ENCODE measurements at regions not wholly inside any gene's neighbourhood (a gene's known extent, or its start where the extent isn't known, plus 50 kb on each side); places are given as distances from the start of the nearest gene placed in this dataset.
A peak's percentile ranks its signal among the peaks of the same experiment; 100 is the strongest.

DNA sequence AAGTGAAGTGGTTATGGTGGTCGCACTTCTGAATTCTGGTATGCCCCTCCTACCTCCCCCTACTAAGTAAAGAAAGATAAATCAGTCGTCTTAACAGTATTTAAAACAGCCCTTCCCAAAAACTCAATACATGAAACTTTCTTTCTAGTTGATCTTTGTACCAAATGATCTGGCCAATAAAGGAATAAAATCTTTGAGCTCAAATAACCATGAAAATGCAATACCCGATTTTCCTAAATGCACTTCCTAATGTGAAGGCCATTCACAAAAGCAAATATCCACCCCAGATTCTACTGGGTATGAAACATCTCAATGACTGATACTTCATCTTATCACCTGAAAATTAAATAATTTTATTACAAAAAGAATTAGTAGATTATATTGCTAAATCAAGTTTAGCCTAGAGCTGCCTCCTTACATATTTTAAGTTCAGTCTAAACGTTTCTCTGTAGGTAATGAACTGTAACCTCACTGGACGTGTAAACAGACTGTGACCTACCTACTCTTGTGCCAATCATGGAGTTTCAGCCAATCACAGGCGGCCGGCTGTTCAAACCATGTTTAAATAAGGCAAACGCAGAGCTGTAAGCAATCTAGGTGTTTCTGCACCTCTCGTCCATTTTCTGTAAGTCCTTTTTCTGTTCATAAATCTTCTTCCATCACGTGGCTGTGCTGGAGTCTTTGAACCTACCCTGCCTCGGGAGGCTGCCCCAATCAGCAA lies 146.9 kb upstream of the AKR1E2 start:
- TF ChIP-seq, protein P1, sequence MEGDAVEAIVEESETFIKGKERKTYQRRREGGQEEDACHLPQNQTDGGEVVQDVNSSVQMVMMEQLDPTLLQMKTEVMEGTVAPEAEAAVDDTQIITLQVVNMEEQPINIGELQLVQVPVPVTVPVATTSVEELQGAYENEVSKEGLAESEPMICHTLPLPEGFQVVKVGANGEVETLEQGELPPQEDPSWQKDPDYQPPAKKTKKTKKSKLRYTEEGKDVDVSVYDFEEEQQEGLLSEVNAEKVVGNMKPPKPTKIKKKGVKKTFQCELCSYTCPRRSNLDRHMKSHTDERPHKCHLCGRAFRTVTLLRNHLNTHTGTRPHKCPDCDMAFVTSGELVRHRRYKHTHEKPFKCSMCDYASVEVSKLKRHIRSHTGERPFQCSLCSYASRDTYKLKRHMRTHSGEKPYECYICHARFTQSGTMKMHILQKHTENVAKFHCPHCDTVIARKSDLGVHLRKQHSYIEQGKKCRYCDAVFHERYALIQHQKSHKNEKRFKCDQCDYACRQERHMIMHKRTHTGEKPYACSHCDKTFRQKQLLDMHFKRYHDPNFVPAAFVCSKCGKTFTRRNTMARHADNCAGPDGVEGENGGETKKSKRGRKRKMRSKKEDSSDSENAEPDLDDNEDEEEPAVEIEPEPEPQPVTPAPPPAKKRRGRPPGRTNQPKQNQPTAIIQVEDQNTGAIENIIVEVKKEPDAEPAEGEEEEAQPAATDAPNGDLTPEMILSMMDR (IDR thresholded peaks at IDR 0.05) = no peak
- Histone ChIP-seq H3K4me3 (no peak overlapping the region), H3K4me1 (peaks cover 17 to 19% (median 18%) of the 10 kb centered on the region in 3 donors), H3K36me3 (no peaks in the 10 kb centered on the region), H3K27ac (peak overlapping the region in 2 of 4 donors; percentile 48 to 61), H3K9me3 (no peaks in the 10 kb centered on the region), H3K27me3 (no peaks in the 10 kb centered on the region)
- ATAC-seq (no peak), FAIRE-seq (no peak), DNase-seq (no peak)
- 62 to 68% methylated on average over 11 of the region's 11 CpGs for WGBS, 2 donors
- intact Hi-C loops (cut with DNase I) = no loop called here

DNA sequence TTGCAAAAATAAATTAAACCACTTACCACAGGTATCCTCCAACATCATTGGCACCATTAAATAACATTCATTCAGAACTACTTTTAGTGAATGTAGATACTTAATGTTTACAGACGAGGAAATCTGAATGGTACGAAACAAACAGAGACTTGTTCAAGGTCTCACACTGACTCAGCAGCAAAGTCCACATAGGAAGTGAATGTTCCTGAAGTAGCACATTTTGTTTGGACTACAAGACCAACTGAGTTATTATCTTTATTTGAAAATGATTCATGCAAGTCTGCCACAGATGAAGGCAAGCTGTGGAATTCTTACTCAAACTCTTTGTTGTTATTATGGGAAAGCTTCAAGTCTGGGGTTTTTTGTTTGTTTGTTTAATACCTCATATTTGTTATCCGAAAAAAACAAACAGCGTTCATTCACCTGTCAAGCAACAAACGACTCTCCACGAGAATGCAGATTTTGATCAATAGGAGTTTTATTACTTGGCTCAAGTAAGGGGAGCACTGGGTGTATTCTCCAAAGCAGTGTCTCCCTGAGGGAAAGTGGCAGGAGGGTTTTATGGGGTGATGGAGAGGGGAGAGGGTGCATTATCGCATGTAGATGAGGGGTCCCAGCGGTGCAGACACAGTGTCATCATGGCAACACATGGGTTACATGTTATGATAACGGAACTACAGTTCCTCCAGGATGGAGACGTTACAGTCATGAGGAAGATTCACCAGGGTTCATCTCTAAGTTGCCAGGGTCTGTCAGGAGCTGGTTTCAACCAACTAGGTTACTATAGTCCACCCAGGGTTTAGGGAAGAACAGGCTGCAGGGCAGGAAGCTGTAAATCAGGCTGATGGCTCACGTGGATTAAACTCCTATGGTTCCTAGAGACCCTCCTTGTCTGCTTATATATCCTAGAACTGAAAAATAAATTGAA lies 147.7 kb upstream of the AKR1E2 start:
- ATAC-seq (peak; percentile 90 to 93 (median 91)), DNase-seq (peak in 1 of 6 donors; percentile 32), FAIRE-seq (peak; percentile 92)
- Histone ChIP-seq H3K4me3 (no peak overlapping the region), H3K27me3 (peaks cover 0 to 1% (median 0%) of the 10 kb centered on the region in 4 donors), H3K27ac (peak overlapping the region in 3 of 4 donors; percentile 48 to 61 (median 56)), H3K9me3 (no peaks in the 10 kb centered on the region), H3K4me1 (peaks cover 17 to 19% (median 18%) of the 10 kb centered on the region in 3 donors), H3K36me3 (no peaks in the 10 kb centered on the region)
- TF ChIP-seq, protein P1 (IDR thresholded peaks at IDR 0.05) = no peak
- 47 to 48% methylated on average over 11 of the region's 11 CpGs for WGBS, 2 donors
- intact Hi-C loops (cut with DNase I) = no loop called here

DNA sequence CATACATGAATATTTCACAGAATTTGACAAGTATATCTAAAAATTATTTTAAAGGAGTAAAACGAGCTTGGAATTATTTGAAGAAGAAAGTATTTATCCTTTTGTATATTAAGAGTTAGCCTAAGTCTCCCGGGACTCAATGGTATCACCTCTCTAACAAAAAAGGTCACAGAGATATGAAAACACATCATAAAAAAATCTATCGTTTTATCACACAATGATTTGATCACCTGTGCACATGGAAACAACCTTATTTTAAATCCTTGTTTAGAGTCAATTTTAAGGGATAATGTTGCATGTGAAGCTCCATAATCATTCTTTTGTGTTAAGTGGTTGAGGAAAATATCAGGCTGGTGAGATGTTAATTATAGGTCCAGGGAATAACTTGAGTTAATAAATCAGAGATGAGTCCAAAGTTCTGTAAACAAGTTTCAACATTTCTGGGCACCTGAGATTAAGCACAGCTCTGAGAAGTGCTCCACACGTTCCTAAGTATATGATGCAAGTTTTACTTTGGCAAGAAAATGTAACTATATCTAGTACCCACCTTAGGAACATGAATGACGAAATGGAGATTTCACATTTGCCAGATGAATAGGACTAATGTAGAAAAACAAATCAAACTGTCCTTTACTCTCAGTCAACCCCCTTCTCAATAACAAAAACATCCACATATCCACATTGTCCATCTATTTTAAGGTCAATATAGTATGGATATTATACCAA lies 148.5 kb upstream of the AKR1E2 start:
- no peaks in the 10 kb centered on the region for H3K36me3 ChIP-seq
- no peaks in the 10 kb centered on the region for H3K9me3 ChIP-seq
- H3K27me3 ChIP-seq = peaks cover 0 to 9% (median 0%) of the 10 kb centered on the region in 4 donors
- no peak for FAIRE-seq
- ATAC-seq = peak; percentile 89 to 93 (median 90)
- 23 to 25% methylated on average over 5 of the region's 5 CpGs for WGBS, 2 donors
- TF ChIP-seq, protein P1 (IDR thresholded peaks at IDR 0.05) = no peak
- H3K4me1 ChIP-seq = peaks cover 17 to 19% (median 18%) of the 10 kb centered on the region in 3 donors
- intact Hi-C loops (cut with DNase I) = no loop called here
- peak overlapping the region in 3 of 4 donors; percentile 48 to 61 (median 56) for H3K27ac ChIP-seq
- H3K4me3 ChIP-seq = no peak overlapping the region
- DNase-seq = no peak

DNA sequence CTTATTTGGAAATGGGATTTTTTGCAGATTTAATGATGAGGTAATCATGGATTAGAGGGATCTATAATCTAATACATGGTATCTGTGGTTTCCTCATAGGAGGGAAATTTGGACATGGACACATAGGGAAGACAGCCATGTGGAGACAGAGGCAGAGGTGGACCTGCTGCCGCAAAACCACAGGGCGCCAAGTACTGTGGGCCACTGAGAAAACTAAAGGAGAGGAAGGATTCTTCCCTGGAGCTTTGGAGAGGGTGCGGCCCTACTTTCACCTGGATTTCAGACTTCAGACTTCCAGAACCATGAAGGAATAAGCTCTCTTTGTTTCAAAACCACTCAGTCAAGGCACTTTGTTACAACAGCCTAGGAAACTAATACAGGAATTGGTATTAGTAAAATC lies 149.4 kb upstream of the AKR1E2 start:
- Histone ChIP-seq H3K4me1 (peaks cover 17 to 19% (median 18%) of the 10 kb centered on the region in 3 donors), H3K4me3 (no peak overlapping the region), H3K27ac (no peak overlapping the region), H3K36me3 (no peaks in the 10 kb centered on the region), H3K27me3 (peaks cover 0 to 9% (median 0%) of the 10 kb centered on the region in 4 donors), H3K9me3 (no peaks in the 10 kb centered on the region)
- 89 to 97% methylated on average over 3 of the region's 3 CpGs for WGBS, 2 donors
- TF ChIP-seq, protein P1 (IDR thresholded peaks at IDR 0.05) = no peak
- FAIRE-seq = no peak
- intact Hi-C loops (cut with DNase I) = no loop called here
- DNase-seq = no peak
- no peak for ATAC-seq

Data from pancreas (tissue), 10 donors.